GM19463 (cell line): ENCODE measurements at regions not wholly inside any gene's neighbourhood (a gene's known extent, or its start where the extent isn't known, plus 50 kb on each side); places are given as distances from the start of the nearest gene placed in this dataset.

ENCODE experiments used
- ATAC-seq: cut with Tn5 transposase; IDR thresholded peaks from one replicate; pipeline ENCODE4 v1.9.1; 2021; ENCODE audit warnings: mild to moderate bottlenecking, moderate library complexity; ENCODE audit not compliant: unreplicated experiment

- ATAC-seq = no peak
Observed at GRCh38 chr4:124266721-124267120, 445.8 kb downstream of the ANKRD50 start.

DNA sequence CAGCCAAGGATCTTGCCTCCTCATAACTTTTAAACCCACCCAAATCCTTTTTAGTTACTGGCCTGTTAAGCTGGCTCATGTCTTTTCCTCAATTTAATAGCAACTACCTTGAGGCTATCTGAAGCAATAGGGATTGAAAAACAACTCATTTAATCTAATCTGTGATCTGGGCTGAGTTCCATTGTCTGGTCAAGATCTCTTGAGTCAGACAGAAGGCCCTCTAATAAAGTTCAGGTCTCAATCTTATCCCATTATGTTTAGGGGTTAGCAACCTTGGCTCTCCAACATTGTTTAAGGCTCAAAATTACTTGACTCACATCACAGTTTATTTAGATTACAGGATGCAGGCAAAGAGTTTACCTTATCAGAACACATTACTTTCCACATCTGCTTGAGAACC is 436.1 kb downstream of the ANKRD50 start:
- ATAC-seq = no peak

DNA sequence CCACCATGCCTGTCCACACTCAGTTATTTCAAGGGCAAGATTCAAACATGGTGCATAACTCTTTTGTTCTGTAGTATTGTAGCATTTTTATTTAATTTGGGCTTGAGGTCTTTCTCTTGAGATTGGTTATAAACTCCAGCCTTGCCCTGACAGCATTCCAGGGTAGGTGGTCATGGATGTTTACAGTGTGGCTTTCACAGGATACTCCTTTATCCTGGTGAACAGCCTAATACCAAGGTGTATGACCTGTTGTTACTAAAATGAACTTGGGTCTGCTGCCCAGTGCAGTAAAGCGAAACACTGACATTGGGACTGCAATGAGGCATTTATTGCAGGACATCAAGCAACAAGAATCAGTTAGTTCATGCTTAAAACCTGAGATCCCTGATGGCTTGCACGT is 434.8 kb downstream of the ANKRD50 start:
- ATAC-seq = no peak

DNA sequence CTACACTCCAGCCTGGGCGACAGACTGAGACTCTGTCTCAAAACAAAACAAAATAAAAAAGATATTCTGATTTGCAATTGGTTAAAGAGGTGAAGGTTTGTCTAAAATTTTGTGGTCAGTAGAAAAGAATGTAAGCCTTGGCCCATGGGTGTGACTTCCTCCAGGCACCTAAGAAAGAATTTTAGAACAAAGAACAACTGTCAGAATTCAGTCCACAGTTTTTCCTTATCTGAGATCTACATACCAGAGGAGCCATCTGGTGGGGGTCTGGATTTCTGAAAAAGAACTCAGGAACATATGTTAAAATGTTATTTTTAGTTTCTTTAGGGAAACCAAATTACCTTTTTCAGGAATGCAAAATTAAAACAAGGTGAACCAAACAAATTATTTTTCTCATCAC is 434.1 kb downstream of the ANKRD50 start:
- no peak for ATAC-seq

GRCh38 chr4:124279741-124280140 is 432.8 kb downstream of the ANKRD50 start:
- ATAC-seq = no peak

DNA sequence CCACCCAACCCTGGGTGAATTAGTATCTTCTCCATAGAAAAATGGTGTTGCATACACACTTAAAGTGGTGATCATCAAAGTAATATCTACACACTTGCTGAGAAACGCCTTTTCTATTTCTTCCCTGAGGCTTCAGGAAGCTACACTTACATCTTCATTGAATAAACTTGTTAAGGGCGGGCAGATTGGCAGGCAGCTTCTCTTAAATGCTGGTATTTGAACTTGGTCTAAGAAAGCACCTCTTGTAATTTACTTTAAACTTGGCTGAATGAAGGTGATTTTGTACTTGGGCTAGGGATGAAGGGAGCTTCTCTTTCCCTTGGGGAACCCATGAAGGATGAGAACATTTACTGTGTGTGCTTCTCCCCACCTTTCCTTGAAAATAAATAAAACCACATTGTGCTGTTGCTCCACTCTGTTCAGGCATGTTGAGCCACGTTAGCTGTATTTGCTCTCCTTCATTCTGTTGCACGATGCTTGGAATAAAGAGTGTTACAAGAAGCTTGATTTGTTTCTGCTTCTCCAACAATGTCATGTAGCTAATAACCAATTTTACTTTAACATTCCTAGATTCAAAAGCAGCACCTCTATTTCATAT is 430.1 kb downstream of the ANKRD50 start:
- ATAC-seq = no peak

DNA sequence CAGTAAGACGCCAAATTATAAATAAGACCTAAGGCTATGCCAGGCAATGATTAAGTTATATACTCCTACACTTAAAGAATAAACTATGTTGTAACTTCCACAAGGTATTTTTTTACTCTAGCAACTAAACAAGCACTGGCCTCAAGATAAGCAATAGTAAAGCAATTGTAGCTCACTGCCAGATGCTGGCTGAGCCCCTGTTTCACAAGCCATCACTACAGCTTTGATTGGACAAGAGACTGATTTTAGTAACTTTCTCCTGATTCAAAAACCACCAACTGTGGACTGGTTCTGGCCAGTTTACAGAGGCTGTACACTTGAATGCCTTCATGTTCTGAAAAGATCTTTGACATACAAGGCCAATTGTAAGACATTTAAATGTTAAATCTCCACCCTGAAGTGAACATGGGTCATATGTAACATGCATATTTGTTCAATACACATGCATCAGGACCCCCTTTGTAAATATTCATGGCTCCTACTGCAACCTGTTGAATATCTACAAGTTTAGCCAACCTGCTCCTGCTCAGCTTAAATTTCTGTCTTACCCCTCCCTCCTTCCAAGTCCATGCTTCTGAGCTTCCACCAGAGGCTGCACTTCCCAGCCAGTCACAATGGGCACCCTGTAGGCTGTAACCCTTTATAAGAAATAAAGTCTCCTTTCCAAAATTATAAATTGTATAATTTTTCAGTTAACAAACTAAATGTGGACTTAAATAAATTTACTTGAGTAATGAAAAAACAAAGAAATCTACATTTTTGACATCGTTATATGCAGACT is 423.6 kb downstream of the ANKRD50 start:
- no peak for ATAC-seq

GRCh38 chr4:124290678-124291077 is 421.9 kb downstream of the ANKRD50 start:
- no peak for ATAC-seq

GRCh38 chr4:124295413-124295812 is 417.1 kb downstream of the ANKRD50 start:
- no peak for ATAC-seq

GRCh38 chr4:124304941-124305340 is 407.6 kb downstream of the ANKRD50 start:
- ATAC-seq = no peak

DNA sequence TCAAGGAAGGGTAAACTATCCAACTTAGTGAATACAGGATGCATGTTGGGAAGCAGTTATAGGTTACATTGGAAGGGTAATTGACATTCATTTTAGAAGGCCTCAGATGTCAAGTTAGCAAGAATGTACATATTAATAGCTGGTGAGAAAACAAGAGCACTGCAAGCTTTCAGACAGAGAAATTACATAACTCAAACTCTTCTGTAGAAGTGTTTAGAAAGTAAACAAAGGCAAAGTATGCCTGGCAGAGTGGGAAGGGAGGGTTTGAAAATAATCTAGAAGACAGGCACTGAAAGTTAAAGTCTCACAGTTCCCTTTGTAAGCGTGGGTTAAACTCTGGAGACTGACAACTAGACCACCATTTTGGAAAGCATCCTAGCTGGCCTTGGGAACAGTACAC is 406.2 kb downstream of the ANKRD50 start:
- ATAC-seq = no peak

DNA sequence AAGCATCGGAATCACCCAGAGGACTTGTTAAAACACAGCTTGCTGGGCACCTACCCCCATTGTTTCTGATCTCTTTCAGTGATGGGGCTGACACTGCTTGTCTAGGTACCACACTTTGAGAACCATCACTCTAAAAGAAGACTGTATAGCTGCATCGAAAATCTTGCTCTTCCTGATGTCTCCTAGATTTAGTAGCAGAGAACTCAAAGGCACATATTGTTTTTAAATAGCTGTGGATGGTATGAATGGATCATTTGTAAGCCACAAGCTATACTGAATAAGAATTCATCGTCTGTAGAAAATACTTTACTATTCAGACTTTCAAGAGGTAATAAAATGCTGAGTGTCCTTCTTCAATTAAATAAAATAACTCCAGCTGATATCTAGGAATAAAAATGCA is 405.4 kb downstream of the ANKRD50 start:
- no peak for ATAC-seq

GRCh38 chr4:124318292-124318691 is 394.2 kb downstream of the ANKRD50 start:
- ATAC-seq = no peak

DNA sequence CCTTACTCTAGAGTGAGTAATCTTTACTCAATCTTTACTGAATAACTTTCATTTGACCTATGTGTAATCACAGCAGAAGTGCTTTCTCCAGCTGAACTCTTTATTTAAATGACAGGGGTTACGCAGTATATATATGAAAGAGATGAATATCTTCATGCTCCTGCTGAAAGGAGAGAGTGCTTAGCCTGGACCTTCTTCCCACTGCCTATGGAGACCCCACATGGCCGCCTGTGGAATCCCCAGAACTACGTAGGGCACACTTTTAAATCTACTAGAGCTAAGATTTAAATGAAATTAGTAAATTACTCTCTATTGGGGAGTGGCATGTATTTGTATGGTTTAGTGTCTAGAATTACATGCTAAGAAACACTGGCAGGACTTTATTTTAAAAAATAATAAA is 391.2 kb downstream of the ANKRD50 start:
- no peak for ATAC-seq

DNA sequence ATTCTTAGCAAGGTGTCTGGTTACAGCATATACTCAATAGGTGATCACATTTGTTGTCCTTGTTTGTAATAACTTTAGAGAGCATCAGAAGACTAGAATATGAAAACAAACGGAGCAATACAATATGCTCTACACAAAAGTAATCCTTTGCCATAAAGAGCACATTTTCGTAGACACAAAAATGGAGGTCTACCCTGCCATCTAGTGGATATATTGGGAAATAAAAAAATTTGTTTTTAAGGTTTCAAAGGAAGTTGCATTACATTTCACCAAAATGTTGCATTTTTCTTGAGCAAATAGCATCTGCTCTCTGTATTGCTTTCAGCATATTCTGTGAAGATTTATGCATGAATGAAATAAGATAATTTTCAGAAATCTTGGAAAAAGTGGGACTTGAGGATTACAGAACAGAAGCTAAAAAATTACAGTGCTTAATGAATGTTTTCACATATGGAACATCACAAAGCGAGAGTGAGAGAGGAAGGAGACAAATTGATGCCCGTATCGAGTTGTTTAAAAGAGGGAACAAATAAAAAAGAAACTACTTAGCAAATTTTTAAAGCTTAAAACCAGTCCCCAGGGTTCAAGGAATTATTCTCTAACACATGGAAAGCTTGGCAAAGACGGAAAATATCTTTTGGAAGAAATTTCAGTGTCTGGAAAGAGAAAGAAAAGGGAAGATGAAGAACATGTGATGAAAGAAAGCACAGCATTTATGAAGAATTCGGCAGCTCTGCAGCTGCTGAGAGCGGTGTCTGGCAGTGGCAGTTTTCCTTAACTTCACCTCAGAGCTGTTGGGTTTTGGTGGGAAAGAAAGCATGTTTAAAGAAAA is 390.1 kb downstream of the ANKRD50 start:
- no peak for ATAC-seq

GRCh38 chr4:124325690-124326089 is 386.8 kb downstream of the ANKRD50 start:
- no peak for ATAC-seq

DNA sequence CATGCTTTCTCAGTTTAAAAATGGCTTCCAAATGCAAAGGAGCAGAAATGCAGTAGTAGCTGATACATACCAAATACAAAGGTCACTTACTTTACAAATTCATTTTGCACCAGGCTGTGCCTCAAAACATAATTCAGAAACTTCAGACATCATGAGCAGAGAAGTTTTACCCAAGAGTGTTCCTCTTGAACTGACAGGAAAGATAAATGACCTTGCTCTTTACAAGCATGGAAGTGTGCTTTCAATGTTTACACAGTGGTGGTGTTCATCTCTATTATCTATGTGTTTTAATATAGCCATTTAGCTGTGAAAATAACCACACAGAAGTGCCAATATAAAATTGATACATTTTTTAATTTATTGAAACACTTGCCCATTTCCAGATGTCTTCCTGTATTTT is 383.4 kb downstream of the ANKRD50 start:
- ATAC-seq = no peak

- no peak for ATAC-seq
Observed at GRCh38 chr4:124330045-124330444, 382.5 kb downstream of the ANKRD50 start.

DNA sequence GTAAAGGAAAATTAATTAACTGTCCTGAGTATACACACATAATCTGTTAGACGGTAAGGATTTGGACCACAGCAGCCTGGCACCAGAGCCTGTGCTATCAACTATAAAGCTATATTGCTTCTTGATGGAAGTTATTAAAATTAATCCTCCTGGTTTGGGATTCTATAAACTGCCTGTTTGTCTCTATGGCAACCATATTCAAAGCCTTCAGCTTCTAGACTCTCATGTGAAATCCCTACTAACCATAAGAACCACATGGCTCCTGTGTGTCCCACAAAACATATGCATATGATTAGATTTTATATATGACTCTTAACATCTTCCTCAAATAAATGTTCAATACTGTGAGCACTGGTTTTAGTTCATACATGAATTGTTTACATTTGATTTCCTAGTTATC is 380.8 kb downstream of the ANKRD50 start:
- ATAC-seq = no peak

- ATAC-seq = no peak
Observed at GRCh38 chr4:124333466-124333865, 379.1 kb downstream of the ANKRD50 start.

- no peak for ATAC-seq
Observed at GRCh38 chr4:124334119-124334518, 378.4 kb downstream of the ANKRD50 start.

- no peak for ATAC-seq
Observed at GRCh38 chr4:124337874-124338273, 374.7 kb downstream of the ANKRD50 start.
